ENCODE measurements at regions not wholly inside any gene's neighbourhood (a gene's known extent, or its start where the extent isn't known, plus 50 kb on each side); places are given as distances from the start of the nearest gene placed in this dataset.

- no peak for DNase-seq (ENCODE audit: low read depth, low spot score)
- CTCF ChIA-PET: no interaction called here
- intact Hi-C loops (cut with micrococcal nuclease; ENCODE audit: unreplicated experiment): no loop called here
- no peaks in the 10 kb centered on the region for H3K27me3 ChIP-seq (ENCODE audit: control insufficient read depth, insufficient read depth, low read length)
- H3K4me1 ChIP-seq (ENCODE audit: control insufficient read depth, insufficient read depth, low read length): no peaks in the 10 kb centered on the region
- POLR2A ChIA-PET: no interaction called here
- no peaks in the 10 kb centered on the region for H3K9me3 ChIP-seq (ENCODE audit: control insufficient read depth, insufficient read depth, low read depth, low read length)
- no peaks in the 10 kb centered on the region for H3K36me3 ChIP-seq (ENCODE audit: control insufficient read depth, insufficient read depth, low read length)
- H3K27ac ChIP-seq (ENCODE audit: low read length): no peak overlapping the region
- no peak for ATAC-seq
- no TSS peak for BruUV-seq (replicated peaks)
- no peak overlapping the region for H3K4me3 ChIP-seq (ENCODE audit: low read depth in 2 of 2, low read length in 2 of 2)
- in situ Hi-C loops (cut with HindIII; ENCODE audit: low pct_unique_long_range_greater_than_20kb, low sequenced_read_pairs): no loop called here
- no peak for TF ChIP-seq CTCF (IDR thresholded peaks at IDR 0.05)
- TF ChIP-seq SIN3A (IDR thresholded peaks at IDR 0.05; ENCODE audit: borderline replicate concordance, insufficient read depth, low read depth, low read length): no peak
- TF ChIP-seq TCF7L2 (IDR thresholded peaks at IDR 0.05; ENCODE audit: low read depth, low read length): no peak
- no peak for TF ChIP-seq POLR2AphosphoS5 (IDR thresholded peaks at IDR 0.05; ENCODE audit: low read depth, low read length)
- no peak for TF ChIP-seq REST (IDR thresholded peaks at IDR 0.05; ENCODE audit: insufficient read depth in 1 of 2, low read depth in 2 of 2, low read length in 1 of 2)
Measured at GRCh38 chr6:80547827-80548226, 441.4 kb downstream of the BCKDHB start.

- Histone ChIP-seq H3K27me3 (ENCODE audit: control insufficient read depth, insufficient read depth, low read length) (no peaks in the 10 kb centered on the region), H3K27ac (ENCODE audit: low read length) (no peak overlapping the region), H3K4me3 (ENCODE audit: low read depth in 2 of 2, low read length in 2 of 2) (no peak overlapping the region), H3K9me3 (ENCODE audit: control insufficient read depth, insufficient read depth, low read depth, low read length) (no peaks in the 10 kb centered on the region), H3K4me1 (ENCODE audit: control insufficient read depth, insufficient read depth, low read length) (no peaks in the 10 kb centered on the region), H3K36me3 (ENCODE audit: control insufficient read depth, insufficient read depth, low read length) (no peaks in the 10 kb centered on the region)
- TF ChIP-seq CTCF (IDR thresholded peaks at IDR 0.05): no peak
- TF ChIP-seq TCF7L2 (IDR thresholded peaks at IDR 0.05; ENCODE audit: low read depth, low read length): no peak
- TF ChIP-seq SIN3A (IDR thresholded peaks at IDR 0.05; ENCODE audit: borderline replicate concordance, insufficient read depth, low read depth, low read length): no peak
- TF ChIP-seq REST (IDR thresholded peaks at IDR 0.05; ENCODE audit: insufficient read depth in 1 of 2, low read depth in 2 of 2, low read length in 1 of 2): no peak
- TF ChIP-seq POLR2AphosphoS5 (IDR thresholded peaks at IDR 0.05; ENCODE audit: low read depth, low read length): no peak
- DNase-seq (ENCODE audit: low read depth, low spot score): no peak
- BruUV-seq (replicated peaks): no TSS peak
- in situ Hi-C loops (cut with HindIII; ENCODE audit: low pct_unique_long_range_greater_than_20kb, low sequenced_read_pairs) (no loop called here), intact Hi-C loops (cut with micrococcal nuclease; ENCODE audit: unreplicated experiment) (no loop called here)
- POLR2A ChIA-PET: no interaction called here
- no peak for ATAC-seq
- CTCF ChIA-PET: no interaction called here
Measured at GRCh38 chr6:80544976-80545722, 438.7 kb downstream of the BCKDHB start.
